GM23338 (cell line): ENCODE measurements at regions not wholly inside any gene's neighbourhood (a gene's known extent, or its start where the extent isn't known, plus 50 kb on each side); places are given as distances from the start of the nearest gene placed in this dataset.

Source experiments
- ATAC-seq: fragments of 200-7000 bp; cut with Tn5 transposase; 3 replicates; pipeline ENCODE4 v1.9.1; 2020
- DNase-seq: peaks from one replicate; pipeline ENCODE4 v3.0.0-alpha.2; 2015; ENCODE audit warnings: low spot score
- H2AFZ ChIP-seq: fragments of 200-600 bp; sonication (generic); 2 replicates; pipeline ENCODE4 v1.8.0; 2016; ENCODE audit warnings: antibody characterized with exemption, mild to moderate bottlenecking, moderate library complexity
- H3F3A ChIP-seq: fragments of 200-600 bp; sonication (generic); replicated peaks from 2 replicates; pipeline ENCODE4 v1.8.0; 2017; ENCODE audit warnings: antibody characterized with exemption, mixed run types, low read depth
- H3K27ac ChIP-seq: fragments of 200-600 bp; sonication (generic); 2 replicates; pipeline ENCODE4 v1.6.1; 2016; ENCODE audit warnings: low read depth
- H3K27me3 ChIP-seq: fragments of 200-600 bp; sonication (generic); 2 replicates; pipeline ENCODE4 v1.8.0; 2016; ENCODE audit warnings: mild to moderate bottlenecking, mixed run types, moderate library complexity; ENCODE audit not compliant: insufficient read depth
- H3K36me3 ChIP-seq: fragments of 200-600 bp; sonication (generic); 2 replicates; pipeline ENCODE4 v1.8.0; 2016; ENCODE audit warnings: mild to moderate bottlenecking; ENCODE audit not compliant: insufficient read depth
- H3K4me1 ChIP-seq: fragments of 200-600 bp; sonication (generic); 2 replicates; pipeline ENCODE4 v1.8.0; 2016; ENCODE audit warnings: mild to moderate bottlenecking, moderate library complexity; ENCODE audit not compliant: insufficient read depth
- H3K4me2 ChIP-seq: fragments of 200-600 bp; sonication (generic); 2 replicates; pipeline ENCODE4 v1.7.1; 2017; ENCODE audit warnings: mixed run types
- H3K4me3 ChIP-seq: fragments of 200-600 bp; sonication (generic); 2 replicates; pipeline ENCODE4 v1.6.1; 2016; ENCODE audit warnings: mixed run types
- H3K79me2 ChIP-seq: fragments of 200-600 bp; sonication (generic); replicated peaks from 2 replicates; pipeline ENCODE4 v1.8.0; 2017; ENCODE audit warnings: mild to moderate bottlenecking; ENCODE audit not compliant: insufficient read depth
- H3K9me2 ChIP-seq: fragments of 200-600 bp; sonication (generic); 2 replicates; pipeline ENCODE4 v1.8.0; 2017; ENCODE audit not compliant: insufficient read depth
- H4K20me1 ChIP-seq: fragments of 200-600 bp; sonication (generic); replicated peaks from 2 replicates; pipeline ENCODE4 v1.8.0; 2017; ENCODE audit warnings: mild to moderate bottlenecking; ENCODE audit not compliant: insufficient read depth
- H3K27ac Mint-ChIP-seq: 2 replicates; pipeline ENCODE4 v1.8.0; 2020; ENCODE audit warnings: inconsistent platforms, mild to moderate bottlenecking, moderate library complexity, mixed read lengths
- H3K27me3 Mint-ChIP-seq: 3 replicates; pipeline ENCODE4 v1.8.0; 2022; ENCODE audit warnings: low read depth, mild to moderate bottlenecking, moderate library complexity, mixed read lengths, inconsistent platforms; ENCODE audit not compliant: insufficient read depth, poor library complexity
- H3K36me3 Mint-ChIP-seq: 3 replicates; pipeline ENCODE4 v1.8.0; 2021; ENCODE audit warnings: low read depth, mild to moderate bottlenecking, inconsistent platforms, moderate library complexity, mixed read lengths
- H3K4me1 Mint-ChIP-seq: 3 replicates; pipeline ENCODE4 v1.8.0; 2020; ENCODE audit warnings: mild to moderate bottlenecking, inconsistent platforms, mixed read lengths
- H3K4me3 Mint-ChIP-seq: 3 replicates; pipeline ENCODE4 v1.8.0; 2021; ENCODE audit warnings: moderate library complexity, mild to moderate bottlenecking, inconsistent platforms, mixed read lengths
- H3K9me3 Mint-ChIP-seq: 3 replicates; pipeline ENCODE4 v1.8.0; 2020; ENCODE audit warnings: moderate library complexity, mild to moderate bottlenecking, inconsistent platforms, mixed read lengths
- CREB1 ChIP-seq: fragments of 250-450 bp; sonication (Bioruptor Pico); IDR thresholded peaks from 2 replicates; pipeline ENCODE4 v1.5.0; 2020; ENCODE audit warnings: low read depth, mild to moderate bottlenecking, moderate library complexity
- ETS1 ChIP-seq: IDR thresholded peaks from 2 replicates; pipeline ENCODE4 v1.6.1; 2016; ENCODE audit warnings: antibody characterized with exemption
- EZH2 ChIP-seq: fragments of 200-600 bp; sonication (generic); IDR thresholded peaks from one replicate; pipeline ENCODE4 v1.8.0; 2017; ENCODE audit warnings: antibody characterized with exemption, mild to moderate bottlenecking, low read depth; ENCODE audit not compliant: unreplicated experiment
- EZH2phosphoT487 ChIP-seq: fragments of 200-600 bp; sonication (generic); IDR thresholded peaks from one replicate; pipeline ENCODE4 v1.8.1; 2018; ENCODE audit warnings: antibody characterized with exemption; ENCODE audit not compliant: unreplicated experiment
- JUNB ChIP-seq: IDR thresholded peaks from one replicate; pipeline ENCODE4 v1.6.1; 2016; ENCODE audit warnings: antibody characterized with exemption; ENCODE audit not compliant: unreplicated experiment
- NANOG ChIP-seq: IDR thresholded peaks from 2 replicates; pipeline ENCODE4 v1.6.1; 2016; ENCODE audit warnings: antibody characterized with exemption, borderline replicate concordance
- POLR2AphosphoS5 ChIP-seq: IDR thresholded peaks from 2 replicates; pipeline ENCODE4 v1.6.1; 2016; ENCODE audit warnings: antibody characterized with exemption, low read depth
- REST ChIP-seq: IDR thresholded peaks from one replicate; pipeline ENCODE4 v1.6.1; 2018; ENCODE audit warnings: antibody characterized with exemption; ENCODE audit not compliant: unreplicated experiment
- STAT1 ChIP-seq: IDR thresholded peaks from one replicate; pipeline ENCODE4 v1.6.1; 2016; ENCODE audit warnings: antibody characterized with exemption; ENCODE audit not compliant: unreplicated experiment
- ZNF331 ChIP-seq: fragments of 250-450 bp; sonication (Bioruptor Pico); IDR thresholded peaks from 2 replicates; pipeline ENCODE4 v1.5.0; 2020; ENCODE audit warnings: low read depth, mild to moderate bottlenecking, moderate library complexity
- ZNF462 ChIP-seq: fragments of 250-450 bp; sonication (Bioruptor Pico); IDR thresholded peaks from 2 replicates; pipeline ENCODE4 v1.5.0; 2020; ENCODE audit warnings: mild to moderate bottlenecking, moderate library complexity

- Mint-ChIP-seq H3K36me3 (no peaks in the 10 kb centered on the region), H3K27me3 (no peaks in the 10 kb centered on the region), H3K27ac (0 out of 2 replicates have a peak overlapping the region, but pooled peaks have one; percentile 7), H3K9me3 (no peaks in the 10 kb centered on the region), H3K4me1 (no peaks in the 10 kb centered on the region), H3K4me3 (no peak overlapping the region)
- H3K9me2 ChIP-seq = no peaks in the 10 kb centered on the region
- H2AFZ ChIP-seq = no peak overlapping the region
- no peaks in the 10 kb centered on the region for H3F3A ChIP-seq
- H3K79me2 ChIP-seq = no peaks in the 10 kb centered on the region
- TF ChIP-seq ZNF462 (no peak), ZNF331 (no peak)
- no peak for ATAC-seq
- no peak overlapping the region for H3K27ac ChIP-seq
- no peaks in the 10 kb centered on the region for H4K20me1 ChIP-seq
- H3K36me3 ChIP-seq = no peaks in the 10 kb centered on the region
- no peaks in the 10 kb centered on the region for H3K27me3 ChIP-seq
- H3K4me3 ChIP-seq = no peak overlapping the region
- DNase-seq = no peak
- no peaks in the 10 kb centered on the region for H3K4me1 ChIP-seq
- H3K4me2 ChIP-seq = no peak overlapping the region
Measured at GRCh38 chr1:190739926-190740325, 262.3 kb upstream of the BRINP3 start.

GRCh38 chr1:190747704-190748103 is 270.0 kb upstream of the BRINP3 start:
- no peaks in the 10 kb centered on the region for H3K27me3 ChIP-seq
- ATAC-seq = no peak
- H3K27me3 Mint-ChIP-seq = no peaks in the 10 kb centered on the region
- TF ChIP-seq CREB1 (CRISPR knock-in tag) = no peak
- no peak for TF ChIP-seq ETS1
- TF ChIP-seq REST = no peak
- TF ChIP-seq STAT1 = no peak
- no peak for TF ChIP-seq EZH2
- TF ChIP-seq EZH2phosphoT487 = no peak
- TF ChIP-seq ZNF331 = no peak
- no peak for TF ChIP-seq JUNB
- no peak for TF ChIP-seq NANOG
- no peak for TF ChIP-seq POLR2AphosphoS5

More at GRCh38 chr1:190747704-190748103, 270.0 kb upstream of the BRINP3 start:
- H2AFZ ChIP-seq = no peak overlapping the region
- H3K27ac ChIP-seq = no peak overlapping the region
- no peaks in the 10 kb centered on the region for H3K9me2 ChIP-seq
- no peaks in the 10 kb centered on the region for H3K4me1 ChIP-seq
- DNase-seq = no peak
- H3F3A ChIP-seq = no peaks in the 10 kb centered on the region
- no peak overlapping the region for H3K4me2 ChIP-seq
- no peaks in the 10 kb centered on the region for H3K79me2 ChIP-seq
- H3K9me3 Mint-ChIP-seq = no peaks in the 10 kb centered on the region
- no peaks in the 10 kb centered on the region for H3K4me1 Mint-ChIP-seq
- H3K27ac Mint-ChIP-seq = no peak overlapping the region
- no peaks in the 10 kb centered on the region for H4K20me1 ChIP-seq
- no peaks in the 10 kb centered on the region for H3K36me3 Mint-ChIP-seq
- no peak overlapping the region for H3K4me3 Mint-ChIP-seq
- H3K36me3 ChIP-seq = no peaks in the 10 kb centered on the region
- H3K4me3 ChIP-seq = no peak overlapping the region
